ENCODE measurements at regions not wholly inside any gene's neighbourhood (a gene's known extent, or its start where the extent isn't known, plus 50 kb on each side); places are given as distances from the start of the nearest gene placed in this dataset.

- DNase-seq (ENCODE audit: low spot score) = peak; percentile 30
Observed at GRCh38 chr13:112639521-112639920, 50.3 kb upstream of the ATP11A start.

DNA sequence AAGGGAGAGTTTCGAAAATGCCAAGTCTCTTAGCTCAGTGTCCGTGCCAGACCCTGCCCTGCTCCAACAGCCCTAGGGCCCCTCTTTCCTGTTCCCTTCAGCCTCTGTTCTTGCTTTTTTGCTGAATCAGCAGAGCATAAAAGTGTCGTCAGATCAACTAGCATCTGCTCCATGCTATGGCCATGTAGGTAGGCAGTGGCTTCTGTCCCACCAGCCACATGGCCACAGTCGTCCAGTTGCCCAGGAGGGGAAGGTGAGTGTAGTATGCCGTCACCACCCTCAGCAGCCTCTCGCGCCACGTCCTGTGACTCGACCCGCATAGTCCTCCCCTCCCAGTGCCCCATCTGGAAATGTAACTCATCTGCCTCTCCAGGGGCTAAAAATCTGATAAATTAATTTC lies 50.9 kb upstream of the ATP11A start:
- peak; percentile 20 for DNase-seq (ENCODE audit: low spot score)

DNA sequence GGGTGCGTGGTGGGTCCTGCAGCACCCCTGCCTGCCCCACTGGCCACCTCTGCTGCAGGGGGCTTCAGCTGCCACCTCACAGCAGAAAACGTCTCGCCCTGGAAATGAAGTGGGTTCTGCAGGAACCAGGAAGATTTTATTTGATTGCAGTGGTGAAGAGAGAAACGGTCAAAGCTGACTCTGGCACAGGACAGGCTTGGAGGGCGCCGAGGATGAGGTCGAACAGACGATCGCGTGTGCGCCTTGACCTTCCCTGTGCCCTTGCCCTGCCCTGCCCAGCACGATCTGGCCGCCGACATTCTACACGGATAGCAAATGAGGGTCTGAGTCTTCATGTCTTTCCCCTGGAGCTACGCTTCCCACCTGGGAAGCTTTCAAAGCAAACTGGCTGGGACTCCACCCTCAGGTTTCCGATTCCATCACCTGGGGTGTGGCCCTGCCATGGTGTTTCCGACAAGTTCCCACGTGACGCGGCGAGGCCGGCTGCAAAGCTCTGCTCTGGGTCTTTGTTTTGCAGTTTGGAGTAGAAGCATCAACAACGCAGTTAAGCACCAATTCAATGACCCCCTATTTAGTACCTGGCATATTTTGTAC lies 50.3 kb upstream of the TUBGCP3 start:
- peak; percentile 78 for DNase-seq (ENCODE audit: low spot score)
